Thymus (tissue), 11 donors: ENCODE measurements at regions not wholly inside any gene's neighbourhood (a gene's known extent, or its start where the extent isn't known, plus 50 kb on each side); places are given as distances from the start of the nearest gene placed in this dataset.

Experiments used
- DNase-seq, 9 donors: peaks; one replicate each; pipeline ENCODE4 v3.0.0-alpha.2; 2013; ENCODE audit warnings: low spot score in 9 of 9, low read depth in 6 of 9, missing footprints in 1 of 9
- H3K27ac ChIP-seq, 2 donors: one replicate each; pipeline ENCODE4 v1.5.1; 2013; ENCODE audit warnings: control low read depth in 1 of 2, low read depth in 1 of 2, low read length in 1 of 2, mild to moderate bottlenecking in 1 of 2, moderate library complexity in 1 of 2
- H3K27me3 ChIP-seq, 2 donors: one replicate each; pipeline ENCODE4 v1.5.1; 2013; ENCODE audit warnings: low read length in 1 of 2; ENCODE audit not compliant: control insufficient read depth in 2 of 2, insufficient read depth in 1 of 2
- H3K36me3 ChIP-seq, 2 donors: one replicate each; pipeline ENCODE4 v1.5.1; 2013; ENCODE audit warnings: low read length in 1 of 2, mild to moderate bottlenecking in 1 of 2, moderate library complexity in 1 of 2; ENCODE audit not compliant: control insufficient read depth in 2 of 2, insufficient read depth in 2 of 2
- H3K4me1 ChIP-seq, 2 donors: one replicate each; pipeline ENCODE4 v1.5.1; 2013; ENCODE audit warnings: low read length in 2 of 2; ENCODE audit not compliant: control insufficient read depth in 2 of 2, insufficient read depth in 2 of 2
- H3K4me3 ChIP-seq, 2 donors: one replicate each; pipeline ENCODE4 v1.5.1; 2013; ENCODE audit warnings: low read length in 2 of 2, control low read depth in 1 of 2, mild to moderate bottlenecking in 1 of 2
- H3K9me3 ChIP-seq, 2 donors: one replicate each; pipeline ENCODE4 v1.5.1; 2013; ENCODE audit warnings: low read length in 1 of 2, mild to moderate bottlenecking in 1 of 2; ENCODE audit not compliant: control insufficient read depth in 2 of 2, insufficient read depth in 1 of 2
- WGBS: extraction: QIAGEN DNeasy Blood & Tissue Kit; methylation state at CpG from one replicate; pipeline ENCODE4 v1.1.7; 2013; 5-methylcytosine and 5-hydroxymethylcytosine counted together
- donor health status: healthy.

- no peak for DNase-seq
- WGBS = 94% methylated on average over 1 of the region's 1 CpG
- H3K27me3 ChIP-seq = peaks cover 0 to 5% of the 10 kb centered on the region in 2 donors
- H3K4me1 ChIP-seq = no peaks in the 10 kb centered on the region
- H3K36me3 ChIP-seq = no peaks in the 10 kb centered on the region
- H3K9me3 ChIP-seq = no peaks in the 10 kb centered on the region
- H3K27ac ChIP-seq = no peak overlapping the region
- H3K4me3 ChIP-seq = no peak overlapping the region
These were observed 150.4 kb upstream of the SLC6A11 start for GRCh38 chr3:10665592-10665991.

GRCh38 chr3:10666621-10667020 lies 149.4 kb upstream of the SLC6A11 start:
- 14% methylated on average over 6 of the region's 6 CpGs for WGBS
- H3K27ac ChIP-seq = no peak overlapping the region
- no peak for DNase-seq
- no peak overlapping the region for H3K4me3 ChIP-seq
- no peaks in the 10 kb centered on the region for H3K9me3 ChIP-seq
- no peaks in the 10 kb centered on the region for H3K4me1 ChIP-seq
- peaks cover 0 to 5% of the 10 kb centered on the region in 2 donors for H3K27me3 ChIP-seq
- H3K36me3 ChIP-seq = no peaks in the 10 kb centered on the region

GRCh38 chr3:10667269-10667668 lies 148.8 kb upstream of the SLC6A11 start:
- no peaks in the 10 kb centered on the region for H3K9me3 ChIP-seq
- WGBS = 88% methylated on average over 8 of the region's 8 CpGs
- H3K27me3 ChIP-seq = peaks cover 0 to 5% of the 10 kb centered on the region in 2 donors
- DNase-seq = no peak
- H3K36me3 ChIP-seq = no peaks in the 10 kb centered on the region
- H3K4me3 ChIP-seq = no peak overlapping the region
- H3K4me1 ChIP-seq = no peaks in the 10 kb centered on the region
- H3K27ac ChIP-seq = no peak overlapping the region

GRCh38 chr3:10667901-10668476 lies 148.0 kb upstream of the SLC6A11 start:
- peaks cover 0 to 5% of the 10 kb centered on the region in 2 donors for H3K27me3 ChIP-seq

DNA sequence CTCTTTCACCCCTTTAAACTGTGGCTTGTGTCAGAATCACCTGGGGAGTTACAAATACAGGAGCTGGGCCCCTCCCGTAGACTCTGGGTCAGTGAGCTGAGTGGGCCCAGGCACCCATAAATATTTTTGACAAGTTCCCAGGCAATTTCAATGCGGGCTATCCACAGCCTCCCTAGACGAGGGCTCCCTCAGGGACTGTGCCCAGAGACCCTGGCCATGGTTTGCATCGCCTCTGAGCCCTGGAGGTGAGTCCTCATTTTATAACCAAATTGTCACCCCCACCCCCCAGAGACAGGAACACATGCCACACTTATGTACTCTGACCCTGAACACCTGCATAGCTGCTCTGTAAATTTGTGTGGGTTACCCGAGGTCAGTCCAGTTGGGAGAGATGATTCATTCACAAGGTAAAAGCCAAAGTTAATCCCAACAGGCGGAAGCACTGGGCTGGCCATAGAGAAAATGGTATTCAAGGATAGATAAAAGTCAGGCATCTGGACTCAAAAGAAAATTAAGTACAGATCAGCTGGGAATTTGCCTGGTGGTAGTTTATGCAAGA lies 146.5 kb upstream of the SLC6A11 start:
- no peak for DNase-seq
- Histone ChIP-seq H3K27me3 (peaks cover 0 to 5% of the 10 kb centered on the region in 2 donors), H3K4me3 (no peak overlapping the region), H3K4me1 (no peaks in the 10 kb centered on the region), H3K9me3 (no peaks in the 10 kb centered on the region), H3K27ac (no peak overlapping the region), H3K36me3 (no peaks in the 10 kb centered on the region)
- 96% methylated on average over 6 of the region's 6 CpGs for WGBS

More at GRCh38 chr3:10667901-10668476, 148.0 kb upstream of the SLC6A11 start:
- 88% methylated on average over 14 of the region's 14 CpGs for WGBS
- no peaks in the 10 kb centered on the region for H3K4me1 ChIP-seq
- no peaks in the 10 kb centered on the region for H3K9me3 ChIP-seq
- no peak for DNase-seq
- H3K27ac ChIP-seq = no peak overlapping the region
- H3K36me3 ChIP-seq = no peaks in the 10 kb centered on the region
- no peak overlapping the region for H3K4me3 ChIP-seq

DNA sequence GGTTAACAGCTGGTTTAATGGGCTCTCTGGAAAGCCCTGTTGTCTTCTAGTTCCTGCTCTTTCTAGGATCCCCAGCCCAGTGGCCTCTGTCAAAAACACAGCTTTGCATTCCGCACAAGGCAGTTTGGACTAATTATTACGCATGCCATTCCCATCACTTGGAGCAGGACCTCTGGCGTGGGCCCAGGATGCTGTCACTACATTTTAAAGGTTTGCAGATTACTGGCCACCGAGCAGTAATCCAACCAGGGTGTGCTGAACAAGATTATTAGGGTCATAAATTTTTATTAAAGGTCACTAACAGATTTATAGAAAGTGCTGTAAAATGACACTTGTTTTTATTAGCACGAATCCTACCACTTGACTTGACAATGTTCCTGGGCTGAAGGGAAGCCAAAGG lies 143.6 kb upstream of the SLC6A11 start:
- Histone ChIP-seq H3K27me3 (peaks cover 0 to 2% of the 10 kb centered on the region in 2 donors), H3K4me1 (no peaks in the 10 kb centered on the region), H3K27ac (no peak overlapping the region), H3K9me3 (no peaks in the 10 kb centered on the region), H3K36me3 (no peaks in the 10 kb centered on the region), H3K4me3 (no peak overlapping the region)
- 80% methylated on average over 5 of the region's 5 CpGs for WGBS
- no peak for DNase-seq

DNA sequence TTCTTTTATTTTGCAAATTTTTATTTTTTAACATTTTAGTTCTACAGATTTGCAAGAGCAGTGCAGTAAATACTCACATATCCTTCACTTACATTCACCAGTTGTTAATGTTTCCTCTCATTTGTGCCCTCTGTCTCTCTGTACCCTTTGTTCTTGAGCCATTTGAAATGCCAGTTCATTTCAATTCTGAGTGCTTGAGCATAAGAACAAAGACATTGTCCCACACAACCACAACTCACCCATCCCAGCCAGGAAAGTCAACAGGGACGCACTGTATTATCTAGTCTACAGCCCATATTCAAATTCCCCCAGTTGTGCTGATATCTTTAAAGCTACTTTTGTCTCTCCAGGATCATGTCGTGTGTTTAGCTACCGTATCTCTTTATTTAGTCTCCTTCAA lies 141.4 kb upstream of the SLC6A11 start:
- Histone ChIP-seq H3K27me3 (peaks cover 0 to 2% of the 10 kb centered on the region in 2 donors), H3K9me3 (no peaks in the 10 kb centered on the region), H3K27ac (no peak overlapping the region), H3K4me3 (no peak overlapping the region), H3K36me3 (no peaks in the 10 kb centered on the region), H3K4me1 (no peaks in the 10 kb centered on the region)
- DNase-seq = no peak
- WGBS = 91% methylated on average over 3 of the region's 3 CpGs

DNA sequence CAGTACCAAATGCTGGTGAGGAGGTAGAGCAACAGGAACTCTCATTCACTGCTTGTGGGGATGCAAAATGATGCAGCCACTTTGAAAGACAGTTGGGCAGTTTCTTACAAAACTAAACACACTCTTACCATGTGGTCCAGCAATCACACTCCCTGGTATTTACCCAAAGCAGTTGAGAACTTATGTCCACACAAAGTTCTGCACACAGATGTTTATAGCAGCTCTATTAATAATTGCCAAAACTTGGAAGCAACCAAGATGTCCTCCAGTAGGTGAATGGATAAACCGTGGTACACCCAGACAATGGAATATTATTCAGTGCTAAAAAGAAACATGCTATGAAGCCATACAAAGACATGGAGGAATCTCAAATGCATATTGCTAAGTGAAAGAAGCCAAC lies 139.1 kb upstream of the SLC6A11 start:
- DNase-seq = no peak
- Histone ChIP-seq H3K9me3 (no peaks in the 10 kb centered on the region), H3K36me3 (no peaks in the 10 kb centered on the region), H3K27ac (no peak overlapping the region), H3K4me1 (no peaks in the 10 kb centered on the region), H3K4me3 (no peak overlapping the region), H3K27me3 (peaks cover 0 to 2% of the 10 kb centered on the region in 2 donors)
- 91% methylated on average over 1 of the region's 1 CpG for WGBS

GRCh38 chr3:10678796-10679376 lies 137.1 kb upstream of the SLC6A11 start:
- 84% methylated on average over 2 of the region's 2 CpGs for WGBS
- H3K9me3 ChIP-seq = no peaks in the 10 kb centered on the region
- H3K36me3 ChIP-seq = no peaks in the 10 kb centered on the region
- no peak overlapping the region for H3K27ac ChIP-seq
- H3K27me3 ChIP-seq = peaks cover 0 to 2% of the 10 kb centered on the region in 2 donors
- no peaks in the 10 kb centered on the region for H3K4me1 ChIP-seq
- H3K4me3 ChIP-seq = no peak overlapping the region
- DNase-seq = no peak
